Right atrium auricular region (tissue), 2 donors: ENCODE measurements at regions not wholly inside any gene's neighbourhood (a gene's known extent, or its start where the extent isn't known, plus 50 kb on each side); places are given as distances from the start of the nearest gene placed in this dataset.

Experiments
- DNase-seq: peaks from one replicate; pipeline ENCODE4 v3.0.0-alpha.2; 2019; ENCODE audit warnings: low spot score
- H3K27ac ChIP-seq, 2 donors: fragments of 200-600 bp; sonication (generic); 1 replicate in 1 of 2; 2 replicates in 1 of 2; pipeline ENCODE4 v1.5.1; 2016 to 2019
- H3K27me3 ChIP-seq, 2 donors: fragments of 200-600 bp; sonication (generic); one replicate each; pipeline versions ENCODE4 v1.5.1 to v1.6.0; 2017 to 2019
- H3K36me3 ChIP-seq: fragments of 200-600 bp; sonication (generic); one replicate; pipeline ENCODE4 v1.5.1; 2016
- H3K4me1 ChIP-seq, 2 donors: fragments of 200-600 bp; sonication (generic); one replicate each; pipeline versions ENCODE4 v1.5.1 to v1.6.0; 2017 to 2019
- H3K4me3 ChIP-seq, 2 donors: fragments of 200-600 bp; sonication (generic); 1 replicate in 1 of 2; 2 replicates in 1 of 2; pipeline ENCODE4 v1.5.1; 2017 to 2019; ENCODE audit warnings: mild to moderate bottlenecking in 1 of 2, moderate library complexity in 1 of 2
- H3K9me3 ChIP-seq, 2 donors: fragments of 200-600 bp; sonication (generic); one replicate each; pipeline ENCODE4 v1.5.1; 2019
- TF ChIP-seq, protein P1 (sequence below), 2 donors: fragments of 200-600 bp; sonication (generic); IDR thresholded peaks; one replicate each; pipeline ENCODE4 v1.5.1; 2019; ENCODE audit warnings: antibody characterized with exemption in 2 of 2

DNA sequence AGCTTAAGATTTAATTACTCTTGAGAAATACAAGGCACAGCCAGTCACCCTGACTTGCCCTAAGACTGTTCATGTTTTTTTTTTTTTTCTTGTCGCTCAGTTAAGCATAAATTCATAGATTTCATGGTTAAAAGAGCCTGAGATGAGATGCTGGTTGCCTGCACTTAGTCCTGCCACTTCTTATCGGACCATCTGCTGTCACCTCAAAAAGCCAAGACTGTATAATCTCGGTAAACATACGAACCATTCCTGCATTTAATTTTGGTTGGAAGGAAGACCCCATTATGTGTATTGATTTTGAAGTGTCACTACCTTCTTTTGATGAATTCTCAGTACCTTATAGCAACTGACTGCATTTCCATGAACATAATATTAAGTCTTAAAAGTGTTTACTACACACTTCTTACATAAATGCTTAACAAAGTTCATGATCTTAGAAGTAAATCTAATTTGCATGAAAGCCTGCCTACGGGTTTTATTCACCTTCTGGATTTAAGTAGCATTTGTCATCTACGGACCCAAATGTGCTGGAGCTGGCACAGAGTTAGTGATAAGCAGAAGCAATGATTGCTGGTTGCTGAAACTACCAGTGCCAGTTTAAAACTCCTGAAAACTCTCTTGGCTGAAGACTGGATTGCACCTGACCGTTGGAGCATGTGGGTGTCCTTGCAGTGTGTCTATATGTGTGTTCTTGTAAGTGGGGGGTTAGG lies 843.4 kb downstream of the TMEM182 start:
- no peak overlapping the region for H3K27ac ChIP-seq
- no peaks in the 10 kb centered on the region for H3K4me1 ChIP-seq
- H3K9me3 ChIP-seq: peaks cover 0 to 16% of the 10 kb centered on the region in 2 donors
- TF ChIP-seq, protein P1, sequence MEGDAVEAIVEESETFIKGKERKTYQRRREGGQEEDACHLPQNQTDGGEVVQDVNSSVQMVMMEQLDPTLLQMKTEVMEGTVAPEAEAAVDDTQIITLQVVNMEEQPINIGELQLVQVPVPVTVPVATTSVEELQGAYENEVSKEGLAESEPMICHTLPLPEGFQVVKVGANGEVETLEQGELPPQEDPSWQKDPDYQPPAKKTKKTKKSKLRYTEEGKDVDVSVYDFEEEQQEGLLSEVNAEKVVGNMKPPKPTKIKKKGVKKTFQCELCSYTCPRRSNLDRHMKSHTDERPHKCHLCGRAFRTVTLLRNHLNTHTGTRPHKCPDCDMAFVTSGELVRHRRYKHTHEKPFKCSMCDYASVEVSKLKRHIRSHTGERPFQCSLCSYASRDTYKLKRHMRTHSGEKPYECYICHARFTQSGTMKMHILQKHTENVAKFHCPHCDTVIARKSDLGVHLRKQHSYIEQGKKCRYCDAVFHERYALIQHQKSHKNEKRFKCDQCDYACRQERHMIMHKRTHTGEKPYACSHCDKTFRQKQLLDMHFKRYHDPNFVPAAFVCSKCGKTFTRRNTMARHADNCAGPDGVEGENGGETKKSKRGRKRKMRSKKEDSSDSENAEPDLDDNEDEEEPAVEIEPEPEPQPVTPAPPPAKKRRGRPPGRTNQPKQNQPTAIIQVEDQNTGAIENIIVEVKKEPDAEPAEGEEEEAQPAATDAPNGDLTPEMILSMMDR (IDR thresholded peaks at IDR 0.05): no peak
- no peaks in the 10 kb centered on the region for H3K36me3 ChIP-seq
- H3K27me3 ChIP-seq: no peaks in the 10 kb centered on the region
- no peak overlapping the region for H3K4me3 ChIP-seq
- DNase-seq: no peak

DNA sequence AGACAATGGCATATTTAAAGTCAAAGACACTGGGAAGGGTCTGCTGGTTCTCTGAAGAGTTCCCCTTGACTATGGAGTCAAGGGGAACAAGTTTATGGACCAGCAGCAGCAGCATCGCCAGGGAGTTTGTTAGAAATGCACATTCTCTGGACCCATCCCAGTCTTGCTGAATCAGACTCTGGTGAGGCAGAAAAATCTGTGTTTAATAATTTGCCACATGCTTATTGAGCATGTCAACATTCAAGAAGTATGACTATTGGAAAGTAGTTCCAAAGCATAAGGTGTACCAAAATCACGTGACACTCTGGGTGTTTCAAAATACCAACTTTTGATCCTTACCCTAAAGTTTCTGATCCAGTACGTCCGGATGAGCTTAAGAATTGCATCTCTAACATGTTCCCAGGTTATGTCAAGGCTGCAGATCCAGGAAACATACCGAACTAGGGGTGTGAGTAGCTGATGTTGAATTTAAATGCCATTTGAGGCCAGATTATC lies 853.8 kb downstream of the TMEM182 start:
- Histone ChIP-seq H3K4me1 (no peaks in the 10 kb centered on the region), H3K27ac (no peak overlapping the region), H3K27me3 (no peaks in the 10 kb centered on the region), H3K4me3 (no peak overlapping the region), H3K9me3 (peaks cover 0 to 5% of the 10 kb centered on the region in 2 donors), H3K36me3 (no peaks in the 10 kb centered on the region)
- DNase-seq: no peak
- TF ChIP-seq, protein P1 (IDR thresholded peaks at IDR 0.05): no peak

DNA sequence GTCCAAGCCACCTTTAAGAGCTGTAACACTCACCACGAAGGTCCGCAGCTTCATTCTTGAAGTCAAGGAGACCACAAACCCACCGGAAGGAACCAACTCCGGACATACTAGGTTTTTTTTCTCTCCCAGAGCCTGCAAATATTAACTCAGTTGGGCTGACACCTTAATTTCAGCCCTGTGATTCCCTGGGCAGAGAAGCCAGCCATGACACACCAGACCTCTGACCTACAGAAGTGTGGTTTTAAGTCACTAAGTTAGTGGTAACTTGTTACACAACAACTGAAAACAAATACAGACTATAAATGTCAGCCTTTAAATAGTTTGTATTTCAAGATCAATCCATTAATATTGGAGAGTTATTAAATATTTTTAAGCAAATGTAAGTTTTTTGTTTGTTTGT lies 855.1 kb downstream of the TMEM182 start:
- Histone ChIP-seq H3K4me1 (no peaks in the 10 kb centered on the region), H3K27ac (no peak overlapping the region), H3K36me3 (no peaks in the 10 kb centered on the region), H3K27me3 (no peaks in the 10 kb centered on the region), H3K9me3 (peaks cover 0 to 17% of the 10 kb centered on the region in 2 donors), H3K4me3 (no peak overlapping the region)
- no peak for DNase-seq
- TF ChIP-seq, protein P1 (IDR thresholded peaks at IDR 0.05): no peak

DNA sequence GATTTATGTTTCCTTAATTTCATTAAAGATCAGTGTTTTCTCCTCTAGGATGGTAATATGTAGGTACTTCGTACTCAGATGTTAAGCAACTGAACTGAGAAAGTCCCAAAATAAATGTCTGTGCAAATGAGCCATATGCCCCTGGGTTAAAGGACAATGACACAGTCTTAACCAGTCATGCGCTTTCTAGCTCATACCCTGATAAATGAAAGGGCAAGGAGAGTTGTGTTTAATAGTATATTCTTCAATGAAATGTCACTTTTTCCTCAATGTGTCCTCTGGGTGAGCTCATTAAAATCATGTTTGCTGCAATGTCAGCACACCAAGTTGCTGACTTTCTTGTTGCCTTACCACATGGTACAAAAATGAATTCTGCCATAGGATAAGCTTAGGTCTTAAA lies 856.3 kb downstream of the TMEM182 start:
- no peak for DNase-seq
- TF ChIP-seq, protein P1 (IDR thresholded peaks at IDR 0.05): no peak
- H3K27ac ChIP-seq: no peak overlapping the region
- H3K27me3 ChIP-seq: no peaks in the 10 kb centered on the region
- H3K4me3 ChIP-seq: no peak overlapping the region
- H3K4me1 ChIP-seq: no peaks in the 10 kb centered on the region
- peaks cover 0 to 30% of the 10 kb centered on the region in 2 donors for H3K9me3 ChIP-seq
- H3K36me3 ChIP-seq: no peaks in the 10 kb centered on the region

DNA sequence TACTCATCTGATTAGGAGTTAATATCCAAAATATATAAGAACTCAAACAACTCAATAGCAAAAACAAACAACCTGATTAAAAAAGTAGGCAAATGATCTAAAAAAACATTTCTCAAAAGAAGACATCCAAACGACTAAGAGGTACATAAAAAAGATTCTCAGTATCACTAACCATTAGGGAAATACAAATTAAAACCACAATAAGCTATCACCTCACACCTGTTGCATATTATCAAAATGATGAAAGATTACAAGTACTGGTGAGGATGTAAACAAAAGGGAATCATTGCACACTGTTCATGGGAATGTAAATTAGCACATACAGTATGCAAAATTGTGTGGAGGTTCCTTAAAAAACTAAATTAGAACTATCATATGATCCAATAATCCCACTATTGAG lies 865.5 kb downstream of the TMEM182 start:
- no peaks in the 10 kb centered on the region for H3K27me3 ChIP-seq
- peaks cover 0 to 31% of the 10 kb centered on the region in 2 donors for H3K9me3 ChIP-seq
- H3K4me1 ChIP-seq: no peaks in the 10 kb centered on the region
- no peaks in the 10 kb centered on the region for H3K36me3 ChIP-seq
- DNase-seq: no peak
- TF ChIP-seq, protein P1 (IDR thresholded peaks at IDR 0.05): no peak
- H3K4me3 ChIP-seq: no peak overlapping the region
- no peak overlapping the region for H3K27ac ChIP-seq

DNA sequence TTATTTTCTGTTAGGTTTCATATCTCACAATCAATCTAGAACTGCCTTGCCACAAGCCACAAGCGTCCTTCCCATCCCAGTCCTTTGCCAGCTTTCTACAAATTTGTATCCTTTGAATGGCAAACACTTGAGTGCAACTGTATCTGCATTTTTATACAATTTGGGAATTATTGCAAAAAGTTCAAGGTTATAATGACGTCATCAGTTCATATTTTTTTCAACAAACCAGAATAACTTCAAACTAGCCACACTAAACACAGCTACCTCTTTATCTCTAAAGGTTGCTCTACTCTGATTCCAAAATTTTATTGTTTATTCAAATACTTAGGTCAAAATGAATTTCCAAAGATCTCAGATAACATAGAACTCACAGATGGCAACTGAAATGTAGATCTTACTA lies 877.1 kb downstream of the TMEM182 start:
- Histone ChIP-seq H3K27me3 (no peaks in the 10 kb centered on the region), H3K27ac (no peak overlapping the region), H3K4me1 (no peaks in the 10 kb centered on the region), H3K4me3 (no peak overlapping the region), H3K36me3 (no peaks in the 10 kb centered on the region), H3K9me3 (no peaks in the 10 kb centered on the region)
- TF ChIP-seq, protein P1 (IDR thresholded peaks at IDR 0.05): no peak
- DNase-seq: no peak
